OCI-LY1 (cell line): ENCODE measurements at regions not wholly inside any gene's neighbourhood (a gene's known extent, or its start where the extent isn't known, plus 50 kb on each side); places are given as distances from the start of the nearest gene placed in this dataset.

Experiments
- EZH2 ChIP-seq: fragments of 200-600 bp; sonication (generic), shearing (Covaris generic); IDR thresholded peaks from 2 replicates; pipeline ENCODE4 v1.8.0; 2017; ENCODE audit warnings: borderline replicate concordance, mixed run types, mild to moderate bottlenecking, antibody characterized with exemption, low read length, moderate library complexity, mixed read lengths
- TF ChIP-seq, protein P1 (sequence below): fragments of 200-600 bp; sonication (generic), shearing (Covaris generic); IDR thresholded peaks from 2 replicates; pipeline ENCODE4 v1.5.1; 2017; ENCODE audit warnings: mild to moderate bottlenecking, antibody characterized with exemption, low read length, moderate library complexity, mixed read lengths

DNA sequence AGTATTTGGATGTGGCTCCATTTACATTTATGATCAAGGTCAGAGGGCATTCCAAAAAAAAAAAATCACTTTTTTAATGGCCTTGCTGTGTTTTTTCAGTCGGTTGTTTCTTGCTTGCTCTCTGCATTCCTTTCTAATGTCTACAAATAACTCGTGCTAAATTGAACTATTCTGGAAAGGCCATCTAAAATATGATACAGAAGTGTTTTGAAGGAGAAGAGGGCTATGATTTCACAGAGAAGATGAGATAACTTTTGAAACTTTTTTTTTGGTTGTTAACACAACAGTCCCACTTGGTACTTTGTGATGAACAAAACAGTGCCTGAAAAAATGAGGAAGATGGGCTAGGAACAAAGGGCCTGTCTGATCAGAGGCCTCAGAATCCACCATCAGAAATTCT, 156.1 kb upstream of the SMLR1 start:
- TF ChIP-seq, protein P1, sequence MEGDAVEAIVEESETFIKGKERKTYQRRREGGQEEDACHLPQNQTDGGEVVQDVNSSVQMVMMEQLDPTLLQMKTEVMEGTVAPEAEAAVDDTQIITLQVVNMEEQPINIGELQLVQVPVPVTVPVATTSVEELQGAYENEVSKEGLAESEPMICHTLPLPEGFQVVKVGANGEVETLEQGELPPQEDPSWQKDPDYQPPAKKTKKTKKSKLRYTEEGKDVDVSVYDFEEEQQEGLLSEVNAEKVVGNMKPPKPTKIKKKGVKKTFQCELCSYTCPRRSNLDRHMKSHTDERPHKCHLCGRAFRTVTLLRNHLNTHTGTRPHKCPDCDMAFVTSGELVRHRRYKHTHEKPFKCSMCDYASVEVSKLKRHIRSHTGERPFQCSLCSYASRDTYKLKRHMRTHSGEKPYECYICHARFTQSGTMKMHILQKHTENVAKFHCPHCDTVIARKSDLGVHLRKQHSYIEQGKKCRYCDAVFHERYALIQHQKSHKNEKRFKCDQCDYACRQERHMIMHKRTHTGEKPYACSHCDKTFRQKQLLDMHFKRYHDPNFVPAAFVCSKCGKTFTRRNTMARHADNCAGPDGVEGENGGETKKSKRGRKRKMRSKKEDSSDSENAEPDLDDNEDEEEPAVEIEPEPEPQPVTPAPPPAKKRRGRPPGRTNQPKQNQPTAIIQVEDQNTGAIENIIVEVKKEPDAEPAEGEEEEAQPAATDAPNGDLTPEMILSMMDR = no peak
- TF ChIP-seq EZH2 = no peak
